Neural cell (in vitro differentiated cells): ENCODE measurements at regions not wholly inside any gene's neighbourhood (a gene's known extent, or its start where the extent isn't known, plus 50 kb on each side); places are given as distances from the start of the nearest gene placed in this dataset.

Experiments used
- EZH2 ChIP-seq: fragments of 200-600, 300-800 bp; shearing (Covaris generic), sonication (generic); IDR thresholded peaks from 2 replicates; pipeline ENCODE4 v1.6.1; 2014; ENCODE audit warnings: antibody characterized with exemption, low read length, borderline replicate concordance, mild to moderate bottlenecking; ENCODE audit not compliant: insufficient read depth, poor library complexity, severe bottlenecking
- TF ChIP-seq, protein P1 (sequence below): fragments of 450-650 bp; IDR thresholded peaks from 2 replicates; pipeline ENCODE4 v1.5.1; 2014; ENCODE audit warnings: antibody characterized with exemption, mild to moderate bottlenecking, moderate library complexity; ENCODE audit not compliant: poor library complexity, severe bottlenecking

DNA sequence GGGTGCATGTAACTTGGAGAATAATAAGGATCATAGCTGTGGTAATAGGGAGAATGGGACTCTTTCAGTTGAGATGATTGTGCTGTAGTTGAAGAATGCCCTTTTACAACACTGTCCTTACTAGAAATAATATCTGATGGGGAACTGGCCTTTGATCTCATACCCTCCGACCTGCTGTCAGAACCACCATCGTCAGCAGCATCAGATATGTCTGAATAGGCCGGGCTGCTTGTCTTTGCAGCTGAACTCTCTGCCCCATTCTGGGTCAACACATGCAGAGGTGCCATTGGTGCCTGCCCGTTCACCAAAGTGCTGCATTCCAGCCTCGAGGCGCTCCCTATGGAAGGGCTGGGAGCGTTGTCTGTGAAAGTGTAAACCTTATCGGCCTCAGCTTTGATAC lies 99.1 kb downstream of the ZNF608 start:
- TF ChIP-seq, protein P1, sequence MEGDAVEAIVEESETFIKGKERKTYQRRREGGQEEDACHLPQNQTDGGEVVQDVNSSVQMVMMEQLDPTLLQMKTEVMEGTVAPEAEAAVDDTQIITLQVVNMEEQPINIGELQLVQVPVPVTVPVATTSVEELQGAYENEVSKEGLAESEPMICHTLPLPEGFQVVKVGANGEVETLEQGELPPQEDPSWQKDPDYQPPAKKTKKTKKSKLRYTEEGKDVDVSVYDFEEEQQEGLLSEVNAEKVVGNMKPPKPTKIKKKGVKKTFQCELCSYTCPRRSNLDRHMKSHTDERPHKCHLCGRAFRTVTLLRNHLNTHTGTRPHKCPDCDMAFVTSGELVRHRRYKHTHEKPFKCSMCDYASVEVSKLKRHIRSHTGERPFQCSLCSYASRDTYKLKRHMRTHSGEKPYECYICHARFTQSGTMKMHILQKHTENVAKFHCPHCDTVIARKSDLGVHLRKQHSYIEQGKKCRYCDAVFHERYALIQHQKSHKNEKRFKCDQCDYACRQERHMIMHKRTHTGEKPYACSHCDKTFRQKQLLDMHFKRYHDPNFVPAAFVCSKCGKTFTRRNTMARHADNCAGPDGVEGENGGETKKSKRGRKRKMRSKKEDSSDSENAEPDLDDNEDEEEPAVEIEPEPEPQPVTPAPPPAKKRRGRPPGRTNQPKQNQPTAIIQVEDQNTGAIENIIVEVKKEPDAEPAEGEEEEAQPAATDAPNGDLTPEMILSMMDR = no peak
- TF ChIP-seq EZH2 = no peak
